ENCODE measurements at regions not wholly inside any gene's neighbourhood (a gene's known extent, or its start where the extent isn't known, plus 50 kb on each side); places are given as distances from the start of the nearest gene placed in this dataset.

DNA sequence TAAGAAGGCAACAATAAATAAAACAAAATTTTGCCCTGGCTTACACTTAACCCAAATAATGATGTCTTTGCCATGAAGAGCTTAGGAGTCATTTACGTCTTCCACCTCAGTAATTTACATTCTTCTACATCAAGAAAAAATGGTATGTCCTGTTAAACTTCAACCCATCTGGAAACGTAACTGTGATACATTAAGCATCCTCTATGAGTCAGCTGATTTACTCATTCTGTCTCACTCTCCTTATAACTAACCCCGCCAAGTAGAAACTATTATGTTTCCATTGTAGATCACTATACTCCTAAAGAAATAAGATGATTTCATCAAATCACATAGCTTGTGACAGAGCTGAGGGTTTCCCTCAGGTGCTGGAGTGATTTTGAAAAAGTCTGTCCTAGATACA, 330.7 kb downstream of the CDC14C start:
- Mint-ChIP-seq H3K36me3 (no peaks in the 10 kb centered on the region), H3K9me3 (peaks cover 3% of the 10 kb centered on the region), H3K4me1 (no peaks in the 10 kb centered on the region), H3K4me3 (no peak overlapping the region), H3K27ac (no peak overlapping the region), H3K27me3 (no peaks in the 10 kb centered on the region)
- CTCF ChIA-PET = no interaction called here
- no peak for DNase-seq

DNA sequence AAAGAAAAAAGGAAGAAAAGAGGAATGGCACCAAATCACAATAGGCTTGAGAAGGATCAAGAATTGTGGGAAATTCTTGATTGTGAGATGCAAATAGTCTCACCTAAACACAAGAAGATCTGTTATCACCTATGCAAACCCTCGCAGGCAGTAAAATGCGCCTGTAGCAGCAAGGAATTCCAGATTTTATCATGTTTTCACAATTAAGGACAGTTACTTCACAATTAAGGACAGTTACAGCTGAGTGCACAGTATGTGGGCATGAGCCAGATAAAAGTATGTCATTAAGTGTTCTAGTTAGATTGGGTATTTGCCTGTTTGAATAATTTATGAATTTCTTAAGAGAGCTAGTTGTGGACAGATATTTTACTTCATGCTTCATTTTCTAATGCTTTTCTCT, 336.2 kb downstream of the CDC14C start:
- no peaks in the 10 kb centered on the region for H3K27me3 Mint-ChIP-seq

DNA sequence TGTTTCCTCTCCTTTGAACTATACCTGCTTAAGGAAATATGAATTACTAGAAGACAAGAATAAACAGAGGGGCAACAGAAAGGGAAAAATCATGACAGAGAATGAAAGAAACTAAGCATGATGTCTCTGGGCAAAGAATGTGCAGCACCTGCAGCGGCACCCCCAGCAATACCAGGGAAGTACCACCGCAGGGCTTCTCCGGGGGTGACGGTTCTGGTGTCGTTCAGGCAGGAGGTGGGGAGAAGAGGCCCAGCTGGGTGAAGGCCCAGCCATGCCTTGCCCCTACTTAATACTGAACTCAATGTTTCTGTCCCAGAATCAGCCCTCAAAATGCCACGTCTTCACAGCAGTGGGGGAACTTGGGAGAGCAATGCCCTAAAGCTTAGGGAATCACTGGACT, 337.6 kb downstream of the CDC14C start:
- CTCF ChIA-PET = no interaction called here
- Mint-ChIP-seq H3K9me3 (peaks cover 3% of the 10 kb centered on the region), H3K4me1 (no peaks in the 10 kb centered on the region), H3K27ac (no peak overlapping the region), H3K4me3 (no peak overlapping the region), H3K36me3 (no peaks in the 10 kb centered on the region), H3K27me3 (no peaks in the 10 kb centered on the region)
- no peak for DNase-seq

More for the DNA sequence above, 336.2 kb downstream of the CDC14C start:
- Mint-ChIP-seq H3K4me3 (no peak overlapping the region), H3K9me3 (peaks cover 3% of the 10 kb centered on the region), H3K4me1 (no peaks in the 10 kb centered on the region), H3K27ac (no peak overlapping the region), H3K36me3 (no peaks in the 10 kb centered on the region)
- CTCF ChIA-PET = no interaction called here
- no peak for DNase-seq

DNA sequence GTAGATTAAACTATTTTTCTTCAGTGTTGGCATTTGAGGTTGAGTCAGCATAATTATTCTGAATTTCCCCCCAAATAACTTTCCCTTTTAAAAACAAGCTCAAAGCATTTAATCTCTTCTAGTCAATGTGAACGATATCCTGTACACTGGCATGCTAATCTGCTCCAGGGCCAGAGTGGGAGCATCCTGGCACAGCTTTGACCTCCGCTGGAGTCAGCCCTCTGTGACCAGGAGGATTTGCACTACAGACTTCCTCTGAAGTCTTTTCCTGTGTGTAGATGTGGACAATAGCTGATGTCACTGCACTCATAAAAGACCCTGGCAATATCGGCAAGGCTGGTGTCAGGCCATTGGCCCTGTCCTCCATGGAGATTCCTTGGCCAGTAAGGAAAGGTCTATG, 340.2 kb downstream of the CDC14C start:
- DNase-seq = no peak
- CTCF ChIA-PET = no interaction called here
- H3K27me3 Mint-ChIP-seq = no peaks in the 10 kb centered on the region
- H3K4me3 Mint-ChIP-seq = no peak overlapping the region
- H3K4me1 Mint-ChIP-seq = no peaks in the 10 kb centered on the region
- no peaks in the 10 kb centered on the region for H3K9me3 Mint-ChIP-seq
- H3K36me3 Mint-ChIP-seq = no peaks in the 10 kb centered on the region
- H3K27ac Mint-ChIP-seq = no peak overlapping the region

DNA sequence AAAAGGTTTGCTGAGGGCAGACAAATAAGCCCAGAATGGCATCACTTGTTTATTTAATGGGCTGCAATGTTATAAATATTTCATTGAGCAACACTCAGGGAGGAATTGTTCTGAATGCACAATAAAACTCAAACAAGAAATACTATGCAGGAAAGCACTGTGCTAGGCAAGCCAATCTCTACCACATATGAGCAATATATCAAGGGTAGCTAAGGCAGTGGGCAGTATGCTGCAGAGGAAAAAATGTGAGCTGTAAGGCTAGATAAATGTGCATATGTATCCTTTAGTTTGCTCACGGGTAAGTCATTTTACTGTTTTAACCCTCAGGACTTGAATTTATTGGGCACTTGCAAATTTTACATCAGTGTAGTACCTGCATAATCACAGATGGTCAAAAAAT, 349.6 kb downstream of the CDC14C start:
- H3K36me3 Mint-ChIP-seq = no peaks in the 10 kb centered on the region
- no peak overlapping the region for H3K4me3 Mint-ChIP-seq
- peaks cover 2% of the 10 kb centered on the region for H3K9me3 Mint-ChIP-seq
- CTCF ChIA-PET = no interaction called here
- no peak overlapping the region for H3K27ac Mint-ChIP-seq
- DNase-seq = no peak
- no peaks in the 10 kb centered on the region for H3K4me1 Mint-ChIP-seq
- H3K27me3 Mint-ChIP-seq = no peaks in the 10 kb centered on the region

DNA sequence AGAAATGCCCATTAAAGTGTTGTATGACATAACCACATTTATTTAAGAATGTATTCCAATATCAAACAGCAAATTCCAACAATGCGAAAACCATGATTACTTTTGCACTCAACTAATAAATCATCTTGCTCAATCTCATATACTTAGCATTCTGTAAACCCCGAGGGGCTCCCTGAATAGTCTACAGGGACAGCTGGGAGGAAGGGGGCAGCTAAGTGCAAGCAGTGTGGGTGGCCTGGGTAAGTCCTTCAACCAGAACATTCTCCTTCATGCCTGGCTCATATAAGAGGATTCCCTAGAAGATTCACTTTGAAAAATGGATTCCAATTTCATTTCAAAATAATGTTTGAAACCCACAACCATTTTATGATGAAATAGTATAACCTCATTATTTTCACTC, 355.5 kb downstream of the CDC14C start:
- no peak for DNase-seq
- no peak overlapping the region for H3K4me3 Mint-ChIP-seq
- peaks cover 5% of the 10 kb centered on the region for H3K9me3 Mint-ChIP-seq
- no peaks in the 10 kb centered on the region for H3K4me1 Mint-ChIP-seq
- H3K27ac Mint-ChIP-seq = no peak overlapping the region
- no peaks in the 10 kb centered on the region for H3K27me3 Mint-ChIP-seq
- no peaks in the 10 kb centered on the region for H3K36me3 Mint-ChIP-seq
- CTCF ChIA-PET = no interaction called here

DNA sequence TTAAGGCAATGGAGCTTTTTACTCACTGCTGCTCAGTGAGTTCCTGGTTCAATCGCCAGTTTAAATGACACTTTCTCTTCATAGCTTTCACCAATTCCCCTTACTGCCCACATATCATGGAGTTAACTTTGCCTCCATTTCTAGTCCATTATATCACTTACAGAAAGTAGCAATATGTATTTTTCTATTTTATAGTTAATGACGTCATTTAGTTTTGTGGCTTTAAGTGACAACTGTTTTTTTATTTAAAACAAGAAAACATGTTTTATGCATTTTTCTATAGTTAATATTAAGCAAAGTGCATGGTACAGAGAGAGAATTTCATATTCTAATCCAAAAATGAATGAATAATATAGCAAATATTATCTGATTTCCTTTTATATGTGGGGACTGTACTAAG, 363.3 kb downstream of the CDC14C start:
- CTCF ChIA-PET = no interaction called here

DNA sequence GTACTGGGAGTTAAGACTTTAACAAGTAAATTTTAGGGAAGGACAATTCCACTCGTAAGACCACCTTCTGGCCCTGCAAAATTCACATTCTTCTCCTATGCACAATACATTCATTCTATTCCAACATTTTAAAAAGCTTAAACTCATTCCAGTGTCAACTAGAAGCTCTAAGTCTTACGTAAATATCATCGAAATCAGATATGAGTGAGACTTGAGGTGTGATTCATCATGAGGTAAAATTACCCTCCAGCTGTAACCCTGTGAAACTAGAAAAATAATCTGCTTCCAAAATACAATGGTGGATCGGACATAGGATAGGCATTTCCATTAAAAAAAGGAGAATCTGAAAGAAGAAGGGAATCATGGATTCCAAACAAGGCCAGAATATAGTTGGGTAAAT, 370.3 kb downstream of the CDC14C start:
- Mint-ChIP-seq H3K27me3 (no peaks in the 10 kb centered on the region), H3K27ac (no peak overlapping the region), H3K4me3 (no peak overlapping the region), H3K9me3 (peaks cover 6% of the 10 kb centered on the region), H3K36me3 (no peaks in the 10 kb centered on the region), H3K4me1 (no peaks in the 10 kb centered on the region)
- CTCF ChIA-PET = no interaction called here
- DNase-seq = no peak

More for the DNA sequence above, 363.3 kb downstream of the CDC14C start:
- no peaks in the 10 kb centered on the region for H3K4me1 Mint-ChIP-seq
- peaks cover 6% of the 10 kb centered on the region for H3K9me3 Mint-ChIP-seq
- H3K36me3 Mint-ChIP-seq = no peaks in the 10 kb centered on the region
- no peak for DNase-seq
- no peak overlapping the region for H3K27ac Mint-ChIP-seq
- no peaks in the 10 kb centered on the region for H3K27me3 Mint-ChIP-seq
- no peak overlapping the region for H3K4me3 Mint-ChIP-seq

DNA sequence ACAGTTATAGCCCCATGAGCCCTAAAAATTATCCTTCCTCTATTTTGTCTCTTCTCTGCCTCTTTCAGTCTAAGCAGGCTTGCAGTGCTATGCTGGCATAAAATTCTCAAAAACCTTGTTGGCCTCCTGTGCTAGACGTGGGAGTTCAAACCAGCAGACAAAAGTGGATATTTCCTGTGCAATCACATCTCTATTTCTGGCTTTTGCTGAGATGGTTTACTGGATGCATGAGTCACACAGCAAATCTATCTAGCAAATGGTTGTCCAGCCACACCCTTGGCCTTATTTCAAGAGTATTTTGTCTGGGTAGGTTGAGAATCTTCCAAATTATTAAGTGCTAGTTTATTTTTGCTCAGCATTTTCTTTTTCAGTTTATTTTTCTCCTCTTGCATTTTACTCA, 370.8 kb downstream of the CDC14C start:
- no peak overlapping the region for H3K27ac Mint-ChIP-seq
- CTCF ChIA-PET = no interaction called here
- DNase-seq = no peak
- no peaks in the 10 kb centered on the region for H3K27me3 Mint-ChIP-seq
- H3K4me3 Mint-ChIP-seq = no peak overlapping the region
- no peaks in the 10 kb centered on the region for H3K4me1 Mint-ChIP-seq
- peaks cover 6% of the 10 kb centered on the region for H3K9me3 Mint-ChIP-seq
- H3K36me3 Mint-ChIP-seq = no peaks in the 10 kb centered on the region

DNA sequence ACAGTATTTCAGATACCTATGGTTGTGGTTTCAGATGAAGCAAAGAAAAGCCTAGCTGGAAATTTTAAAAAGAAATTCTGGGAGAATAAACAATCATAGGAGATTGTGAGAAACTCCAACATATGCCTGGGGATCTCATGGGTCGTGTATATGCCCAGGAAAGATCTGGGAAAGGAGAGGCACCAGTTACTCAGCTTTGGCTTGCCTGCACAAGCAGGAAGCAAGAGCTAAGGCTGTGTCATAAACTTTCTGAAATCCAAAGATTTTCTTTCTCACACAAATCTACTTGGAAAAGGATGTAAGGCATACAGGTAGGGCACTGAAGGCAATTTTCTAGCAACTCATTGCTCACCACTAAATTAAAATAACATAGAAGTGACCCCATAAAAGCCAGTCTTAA, 373.6 kb downstream of the CDC14C start:
- H3K9me3 Mint-ChIP-seq = peaks cover 8% of the 10 kb centered on the region
- H3K27ac Mint-ChIP-seq = no peak overlapping the region
- H3K36me3 Mint-ChIP-seq = no peaks in the 10 kb centered on the region
- no peaks in the 10 kb centered on the region for H3K4me1 Mint-ChIP-seq
- no peaks in the 10 kb centered on the region for H3K27me3 Mint-ChIP-seq
- CTCF ChIA-PET = interaction anchor here (0.8 kb wide), 1 partner anchor 375 kb away, joined by 3 read pairs; no protein-coding TSS in a partner anchor
- DNase-seq = no peak
- H3K4me3 Mint-ChIP-seq = no peak overlapping the region

DNA sequence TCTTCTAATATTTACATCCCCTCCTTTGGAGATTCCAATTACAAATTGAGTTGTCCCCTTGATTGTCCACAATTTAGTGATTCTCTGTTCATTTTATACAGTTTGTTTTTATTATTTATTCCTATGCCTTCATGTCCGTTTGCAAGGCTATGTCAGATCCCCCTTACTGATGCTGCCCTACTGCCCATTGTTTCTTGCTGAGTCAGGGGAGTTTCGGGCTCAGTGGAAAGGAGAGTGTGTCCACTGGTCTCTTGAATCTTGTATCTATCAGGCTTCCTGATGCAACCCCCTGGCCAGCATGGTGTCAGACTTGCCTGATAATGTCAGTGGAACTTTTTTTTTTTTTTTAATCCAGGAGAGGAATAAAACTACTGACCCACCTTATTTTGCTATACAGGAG, 384.4 kb downstream of the CDC14C start:
- H3K36me3 Mint-ChIP-seq = no peaks in the 10 kb centered on the region
- no peak overlapping the region for H3K27ac Mint-ChIP-seq
- no peak overlapping the region for H3K4me3 Mint-ChIP-seq

DNA sequence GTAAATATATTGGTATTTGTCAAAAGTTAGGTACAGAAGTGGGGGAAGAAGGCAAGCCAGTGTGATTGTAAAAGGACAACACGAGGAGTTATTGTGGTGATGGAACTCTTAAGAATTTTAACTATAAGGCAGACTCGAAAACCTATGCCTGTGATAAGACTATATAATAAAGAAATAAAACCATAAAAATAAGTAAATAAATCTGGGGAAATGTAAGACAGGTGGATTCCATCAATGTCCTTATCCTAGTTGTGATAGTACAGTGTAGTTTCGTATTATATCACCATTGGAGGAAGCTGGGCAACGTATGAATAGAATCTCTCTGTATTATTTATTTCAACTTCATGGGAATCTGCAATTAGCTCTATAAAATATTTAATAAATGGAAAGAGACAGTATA, 395.7 kb downstream of the CDC14C start:
- Mint-ChIP-seq H3K4me3 (no peak overlapping the region), H3K27me3 (no peaks in the 10 kb centered on the region), H3K4me1 (no peaks in the 10 kb centered on the region), H3K9me3 (no peaks in the 10 kb centered on the region), H3K36me3 (no peaks in the 10 kb centered on the region), H3K27ac (no peak overlapping the region)
- no peak for DNase-seq
- CTCF ChIA-PET = no interaction called here

More for the DNA sequence above, 384.4 kb downstream of the CDC14C start:
- CTCF ChIA-PET = no interaction called here
- H3K9me3 Mint-ChIP-seq = peaks cover 9% of the 10 kb centered on the region
- DNase-seq = no peak
- no peaks in the 10 kb centered on the region for H3K27me3 Mint-ChIP-seq
- H3K4me1 Mint-ChIP-seq = no peaks in the 10 kb centered on the region

DNA sequence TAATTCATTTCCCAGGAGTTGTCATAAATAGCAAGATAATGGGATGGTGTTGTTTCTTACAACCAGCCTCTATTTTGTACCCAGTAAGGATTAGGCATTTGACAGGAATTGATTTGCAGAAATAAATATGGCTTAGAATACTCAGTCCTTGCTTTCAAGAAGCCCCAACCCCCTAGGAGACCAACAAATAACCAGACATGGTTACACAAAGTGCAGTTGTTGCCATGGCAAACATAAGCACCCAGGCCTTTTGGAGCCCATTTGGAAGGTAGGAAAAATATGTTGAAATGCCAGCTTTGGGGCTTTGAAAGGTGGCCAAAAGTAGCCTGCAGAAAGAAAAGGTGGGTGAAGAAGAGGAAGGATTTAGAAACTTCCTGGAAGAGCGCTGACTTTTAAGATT, 397.5 kb downstream of the CDC14C start:
- no peaks in the 10 kb centered on the region for H3K9me3 Mint-ChIP-seq
- CTCF ChIA-PET = no interaction called here
- no peak overlapping the region for H3K27ac Mint-ChIP-seq
- no peaks in the 10 kb centered on the region for H3K4me1 Mint-ChIP-seq
- H3K27me3 Mint-ChIP-seq = no peaks in the 10 kb centered on the region
- H3K36me3 Mint-ChIP-seq = no peaks in the 10 kb centered on the region
- no peak overlapping the region for H3K4me3 Mint-ChIP-seq
- DNase-seq = no peak

DNA sequence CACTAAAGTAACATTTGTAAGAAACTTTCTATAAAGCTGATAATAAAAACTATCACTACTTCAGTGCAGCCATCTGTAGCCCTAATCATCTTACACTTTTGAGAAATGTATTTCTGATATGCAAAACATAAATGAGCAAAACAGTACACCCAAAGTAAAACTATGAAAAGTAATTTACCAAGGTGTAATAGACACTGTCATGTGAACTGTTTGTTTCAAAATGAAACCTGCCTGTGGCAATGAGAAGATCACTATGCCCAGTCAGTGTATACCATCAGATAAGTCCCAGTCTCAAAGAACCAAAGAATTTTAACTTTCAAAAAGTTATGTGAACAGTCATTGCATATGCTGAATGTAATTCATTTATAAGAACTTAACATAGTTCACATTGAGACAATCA, 398.1 kb downstream of the CDC14C start:
- H3K4me3 Mint-ChIP-seq = no peak overlapping the region
- no peaks in the 10 kb centered on the region for H3K9me3 Mint-ChIP-seq
- no peak for DNase-seq
- CTCF ChIA-PET = no interaction called here
- H3K36me3 Mint-ChIP-seq = no peaks in the 10 kb centered on the region
- no peaks in the 10 kb centered on the region for H3K4me1 Mint-ChIP-seq
- no peaks in the 10 kb centered on the region for H3K27me3 Mint-ChIP-seq
- H3K27ac Mint-ChIP-seq = no peak overlapping the region

DNA sequence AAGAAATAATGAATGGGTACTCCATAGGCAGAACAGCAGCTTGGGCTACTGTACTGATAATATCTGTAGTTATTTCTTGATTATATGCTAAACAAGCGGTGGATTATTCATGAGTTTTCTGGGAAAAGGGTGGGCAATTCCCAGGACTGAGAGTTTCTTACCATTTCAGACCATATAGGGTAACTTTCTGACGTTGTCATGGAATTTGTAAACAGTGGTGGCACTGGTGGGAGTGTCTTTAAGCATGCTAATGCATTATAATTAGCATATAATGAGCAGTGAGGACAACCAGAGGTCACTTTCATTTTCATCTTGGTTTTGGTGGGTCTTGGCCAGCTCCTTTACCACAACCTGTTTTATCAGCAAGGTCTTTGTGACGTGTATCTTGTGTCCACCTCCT, 399.7 kb downstream of the CDC14C start:
- H3K27ac Mint-ChIP-seq = no peak overlapping the region
- H3K4me3 Mint-ChIP-seq = no peak overlapping the region
- no peaks in the 10 kb centered on the region for H3K36me3 Mint-ChIP-seq

DNA sequence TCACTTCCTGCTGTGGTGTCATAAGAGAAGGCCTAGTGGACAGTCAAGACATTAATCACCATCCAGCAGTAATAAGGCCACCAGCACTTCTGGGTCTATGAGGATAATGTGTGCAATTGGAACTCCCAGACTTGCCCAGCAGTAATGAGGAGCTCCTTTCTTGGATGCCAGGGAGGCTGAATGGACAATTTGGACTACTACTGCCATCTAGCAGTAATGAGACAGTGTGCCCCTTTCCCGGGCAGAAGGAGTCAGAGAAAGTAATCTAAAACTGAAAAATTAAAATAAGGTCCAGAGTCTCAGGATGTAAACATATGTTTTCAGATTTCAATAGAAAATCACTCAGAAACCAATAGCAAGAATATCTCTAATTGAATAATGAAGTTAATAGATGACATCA, 400.4 kb downstream of the CDC14C start:
- Mint-ChIP-seq H3K27me3 (no peaks in the 10 kb centered on the region), H3K4me3 (no peak overlapping the region), H3K4me1 (no peaks in the 10 kb centered on the region), H3K27ac (no peak overlapping the region), H3K9me3 (no peaks in the 10 kb centered on the region), H3K36me3 (no peaks in the 10 kb centered on the region)
- CTCF ChIA-PET = no interaction called here
- no peak for DNase-seq

More for the DNA sequence above, 399.7 kb downstream of the CDC14C start:
- H3K4me1 Mint-ChIP-seq = no peaks in the 10 kb centered on the region
- no peaks in the 10 kb centered on the region for H3K9me3 Mint-ChIP-seq
- no peaks in the 10 kb centered on the region for H3K27me3 Mint-ChIP-seq
- no peak for DNase-seq
- CTCF ChIA-PET = no interaction called here

Measured in activated naive CD4-positive, alpha-beta T cell treated with anti-CD3 and anti-CD28 coated beads, Interleukin-2, amount 10 ng/mL, durations not matched to agents 7 days and 5 days (primary cell).